Vagina (tissue), 2 donors: ENCODE measurements at regions not wholly inside any gene's neighbourhood (a gene's known extent, or its start where the extent isn't known, plus 50 kb on each side); places are given as distances from the start of the nearest gene placed in this dataset.

ENCODE experiments used
- DNase-seq, 2 donors: peaks; one replicate each; pipeline ENCODE4 v3.0.0-alpha.2; 2017; ENCODE audit errors: extremely low spot score in 2 of 2
- H3K27ac ChIP-seq: fragments of 200-600 bp; sonication (generic); one replicate; pipeline ENCODE4 v1.5.1; 2019
- H3K27me3 ChIP-seq: fragments of 200-600 bp; sonication (generic); one replicate; pipeline ENCODE4 v1.5.1; 2019
- H3K36me3 ChIP-seq, 2 donors: fragments of 200-600 bp; sonication (generic); one replicate each; pipeline ENCODE4 v1.5.1; 2017 to 2019
- H3K4me1 ChIP-seq: fragments of 200-600 bp; sonication (generic); one replicate; pipeline ENCODE4 v1.5.1; 2019
- H3K4me3 ChIP-seq, 2 donors: fragments of 200-600 bp; sonication (generic); 1 replicate in 1 of 2; 2 replicates in 1 of 2; pipeline ENCODE4 v1.5.1; 2016 to 2019
- H3K9me3 ChIP-seq: fragments of 200-600 bp; sonication (generic); one replicate; pipeline ENCODE4 v1.5.1; 2019
- POLR2A ChIP-seq, 2 donors: fragments of 450-650 bp; IDR thresholded peaks; one replicate each; pipeline ENCODE4 v1.6.1; 2017; ENCODE audit warnings: antibody characterized with exemption in 2 of 2, mild to moderate bottlenecking in 2 of 2, moderate library complexity in 2 of 2
- POLR2AphosphoS5 ChIP-seq, 2 donors: sonication (generic); formaldehyde crosslinking; IDR thresholded peaks; one replicate each; pipeline ENCODE4 v1.9.0; 2017; ENCODE audit warnings: antibody characterized with exemption in 2 of 2, mild to moderate bottlenecking in 2 of 2, low read depth in 1 of 2; ENCODE audit not compliant: insufficient read depth in 1 of 2
- intact Hi-C: fragments of 100-400 bp; cut with DNase I; formaldehyde crosslinking; loops from one replicate; pipeline ENCODE4 v1.15.1; 2023
- TF ChIP-seq, protein P1 (sequence below), 3 experiments: fragments of 450-650 bp in 2 of 3; fragments of 200-600 bp in 1 of 3; sonication (generic) in 1 of 3; IDR thresholded peaks; one replicate each; pipeline ENCODE4 v1.5.1; 2017 to 2019; ENCODE audit warnings: antibody characterized with exemption in 3 of 3, mild to moderate bottlenecking in 2 of 3, moderate library complexity in 2 of 3

DNA sequence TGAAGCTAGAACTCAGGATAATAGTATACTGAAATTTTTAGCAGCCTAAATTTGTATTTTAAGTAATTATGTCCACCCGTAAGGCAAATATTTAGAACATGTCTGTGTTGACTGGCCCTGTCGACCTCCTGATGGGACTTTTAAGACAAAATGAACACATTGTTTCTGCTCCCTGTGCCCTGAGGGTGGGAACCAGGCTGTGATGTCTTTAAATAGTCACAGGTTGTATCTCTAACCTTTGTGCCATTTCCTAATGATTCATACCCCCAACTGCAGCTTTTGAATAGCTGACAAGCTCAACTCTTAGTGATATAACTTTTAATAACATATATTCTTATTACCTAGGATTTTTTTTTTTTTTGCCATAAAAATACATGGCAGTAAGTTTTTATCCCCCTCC lies 494.9 kb upstream of the AKR1E2 start:
- H3K36me3 ChIP-seq = no peaks in the 10 kb centered on the region
- no peaks in the 10 kb centered on the region for H3K27me3 ChIP-seq
- H3K4me3 ChIP-seq = no peak overlapping the region
- no peaks in the 10 kb centered on the region for H3K9me3 ChIP-seq
- intact Hi-C loops = no loop called here
- H3K27ac ChIP-seq = no peak overlapping the region
- no peaks in the 10 kb centered on the region for H3K4me1 ChIP-seq
- no peak for DNase-seq
- TF ChIP-seq, protein P1, sequence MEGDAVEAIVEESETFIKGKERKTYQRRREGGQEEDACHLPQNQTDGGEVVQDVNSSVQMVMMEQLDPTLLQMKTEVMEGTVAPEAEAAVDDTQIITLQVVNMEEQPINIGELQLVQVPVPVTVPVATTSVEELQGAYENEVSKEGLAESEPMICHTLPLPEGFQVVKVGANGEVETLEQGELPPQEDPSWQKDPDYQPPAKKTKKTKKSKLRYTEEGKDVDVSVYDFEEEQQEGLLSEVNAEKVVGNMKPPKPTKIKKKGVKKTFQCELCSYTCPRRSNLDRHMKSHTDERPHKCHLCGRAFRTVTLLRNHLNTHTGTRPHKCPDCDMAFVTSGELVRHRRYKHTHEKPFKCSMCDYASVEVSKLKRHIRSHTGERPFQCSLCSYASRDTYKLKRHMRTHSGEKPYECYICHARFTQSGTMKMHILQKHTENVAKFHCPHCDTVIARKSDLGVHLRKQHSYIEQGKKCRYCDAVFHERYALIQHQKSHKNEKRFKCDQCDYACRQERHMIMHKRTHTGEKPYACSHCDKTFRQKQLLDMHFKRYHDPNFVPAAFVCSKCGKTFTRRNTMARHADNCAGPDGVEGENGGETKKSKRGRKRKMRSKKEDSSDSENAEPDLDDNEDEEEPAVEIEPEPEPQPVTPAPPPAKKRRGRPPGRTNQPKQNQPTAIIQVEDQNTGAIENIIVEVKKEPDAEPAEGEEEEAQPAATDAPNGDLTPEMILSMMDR (IDR thresholded peaks at IDR 0.05) = no peak
- no peak for TF ChIP-seq POLR2A (IDR thresholded peaks at IDR 0.05)
- no peak for TF ChIP-seq POLR2AphosphoS5 (IDR thresholded peaks at IDR 0.05; ENCODE audit: insufficient read depth in 1 of 2, low read depth in 1 of 2)

DNA sequence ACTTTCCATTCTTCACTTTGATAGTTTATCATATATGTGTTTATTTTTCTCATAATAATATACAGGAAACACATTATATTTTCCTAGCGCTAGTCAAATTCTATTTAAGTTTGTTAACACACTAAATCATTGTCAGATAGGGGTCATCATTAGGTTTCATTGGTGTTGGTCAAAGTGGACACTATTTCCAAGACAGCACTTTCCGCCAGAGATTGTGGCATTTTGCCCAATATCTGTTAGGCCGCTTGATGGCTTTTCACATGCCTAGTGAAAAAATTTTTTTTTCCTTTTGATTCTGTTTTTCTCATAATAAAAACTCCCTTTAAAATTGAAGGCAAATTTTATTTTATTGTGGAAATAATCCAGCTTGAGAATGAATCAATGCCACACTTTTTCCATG lies 495.4 kb upstream of the AKR1E2 start:
- H3K27me3 ChIP-seq = no peaks in the 10 kb centered on the region
- H3K4me3 ChIP-seq = no peak overlapping the region
- no peak overlapping the region for H3K27ac ChIP-seq
- TF ChIP-seq, protein P1 (IDR thresholded peaks at IDR 0.05) = no peak
- TF ChIP-seq POLR2A (IDR thresholded peaks at IDR 0.05) = no peak
- no peak for TF ChIP-seq POLR2AphosphoS5 (IDR thresholded peaks at IDR 0.05; ENCODE audit: insufficient read depth in 1 of 2, low read depth in 1 of 2)
- H3K4me1 ChIP-seq = no peaks in the 10 kb centered on the region
- H3K9me3 ChIP-seq = no peaks in the 10 kb centered on the region
- no peaks in the 10 kb centered on the region for H3K36me3 ChIP-seq
- no peak for DNase-seq
- intact Hi-C loops = no loop called here

DNA sequence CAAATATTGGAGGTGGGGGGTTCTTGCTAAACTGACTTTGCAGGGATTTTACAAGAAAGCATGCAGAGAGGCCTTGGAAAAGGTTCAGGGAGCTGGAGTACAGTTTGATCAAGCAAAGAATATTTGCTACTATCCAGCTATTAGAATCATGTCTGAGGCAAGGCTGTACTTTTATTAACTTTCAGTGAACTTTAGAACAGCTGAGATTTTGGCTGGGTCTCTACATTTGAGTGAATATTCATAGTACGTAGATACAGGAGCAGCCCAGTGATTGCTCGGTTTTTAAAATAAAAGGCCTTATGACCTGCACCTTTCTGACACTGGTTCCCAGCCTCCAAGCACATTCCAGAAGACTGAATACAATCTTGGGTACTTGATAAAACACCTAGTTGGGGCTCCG lies 496.8 kb upstream of the AKR1E2 start:
- H3K27ac ChIP-seq = no peak overlapping the region
- intact Hi-C loops = no loop called here
- no peak overlapping the region for H3K4me3 ChIP-seq
- no peaks in the 10 kb centered on the region for H3K9me3 ChIP-seq
- H3K27me3 ChIP-seq = no peaks in the 10 kb centered on the region
- DNase-seq = no peak
- no peaks in the 10 kb centered on the region for H3K36me3 ChIP-seq
- TF ChIP-seq POLR2AphosphoS5 (IDR thresholded peaks at IDR 0.05; ENCODE audit: insufficient read depth in 1 of 2, low read depth in 1 of 2) = no peak
- H3K4me1 ChIP-seq = no peaks in the 10 kb centered on the region

DNA sequence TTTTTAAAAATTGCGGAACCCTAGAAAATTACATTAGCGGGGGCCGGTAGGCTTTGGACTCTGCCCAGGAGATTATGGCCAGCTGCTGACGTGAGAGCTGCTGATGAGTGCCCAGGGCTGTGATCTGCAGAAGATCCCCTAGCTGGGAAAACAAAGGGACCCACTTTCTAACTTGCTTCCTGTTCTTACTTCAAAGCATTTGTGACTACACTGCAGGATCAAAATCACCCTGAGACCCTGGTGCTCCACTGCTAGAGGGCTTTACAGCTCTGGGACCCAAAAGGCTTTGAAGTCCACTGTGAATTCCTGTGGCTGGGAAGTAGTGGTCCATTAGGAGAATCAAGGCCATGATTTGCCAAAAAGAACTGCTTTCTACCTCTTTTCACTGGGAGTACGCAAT lies 499.4 kb upstream of the AKR1E2 start:
- TF ChIP-seq, protein P1 (IDR thresholded peaks at IDR 0.05) = no peak
- TF ChIP-seq POLR2AphosphoS5 (IDR thresholded peaks at IDR 0.05; ENCODE audit: insufficient read depth in 1 of 2, low read depth in 1 of 2) (no peak), POLR2A (IDR thresholded peaks at IDR 0.05) (no peak)
- no peak overlapping the region for H3K27ac ChIP-seq
- H3K4me1 ChIP-seq = no peaks in the 10 kb centered on the region
- no peaks in the 10 kb centered on the region for H3K36me3 ChIP-seq
- no peak for DNase-seq
- H3K9me3 ChIP-seq = no peaks in the 10 kb centered on the region
- H3K27me3 ChIP-seq = no peaks in the 10 kb centered on the region
- intact Hi-C loops = no loop called here
- H3K4me3 ChIP-seq = no peak overlapping the region

DNA sequence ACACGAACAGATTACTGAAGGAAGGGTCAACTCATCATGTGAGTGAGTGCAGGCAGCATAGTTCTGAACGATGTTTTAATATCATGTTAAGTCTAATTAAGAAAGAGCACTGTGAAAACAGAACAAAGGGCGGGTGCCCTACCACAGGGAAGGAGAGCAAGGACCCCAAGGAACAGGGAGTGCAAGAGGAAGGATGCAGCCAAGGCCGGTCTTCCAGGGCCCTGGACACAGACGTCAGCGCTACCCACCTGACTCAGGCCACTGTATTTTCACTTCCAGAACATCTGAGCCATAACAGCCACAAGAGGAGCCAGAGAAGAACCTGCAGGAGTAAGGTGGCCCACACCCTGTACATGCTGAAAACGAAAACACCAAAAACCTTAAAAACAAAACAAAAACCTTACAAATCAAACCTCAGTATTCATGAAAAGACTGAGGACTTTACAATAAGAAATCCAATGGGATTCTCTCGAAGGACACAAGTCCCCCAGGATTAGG lies 506.1 kb upstream of the AKR1E2 start:
- TF ChIP-seq POLR2A (IDR thresholded peaks at IDR 0.05) (no peak), POLR2AphosphoS5 (IDR thresholded peaks at IDR 0.05; ENCODE audit: insufficient read depth in 1 of 2, low read depth in 1 of 2) (no peak)
- TF ChIP-seq, protein P1 (IDR thresholded peaks at IDR 0.05) = no peak
- Histone ChIP-seq H3K27me3 (no peaks in the 10 kb centered on the region), H3K4me1 (no peaks in the 10 kb centered on the region), H3K4me3 (no peak overlapping the region), H3K36me3 (no peaks in the 10 kb centered on the region), H3K9me3 (no peaks in the 10 kb centered on the region), H3K27ac (no peak overlapping the region)
- intact Hi-C loops = no loop called here
- no peak for DNase-seq
